OCI-LY1 (cell line): ENCODE measurements at regions not wholly inside any gene's neighbourhood (a gene's known extent, or its start where the extent isn't known, plus 50 kb on each side); places are given as distances from the start of the nearest gene placed in this dataset.

ENCODE experiments used
- H2AFZ ChIP-seq: fragments of 200-600 bp; sonication (generic), shearing (Covaris generic); 2 replicates; pipeline ENCODE4 v1.6.0; 2014; ENCODE audit warnings: antibody characterized with exemption, mild to moderate bottlenecking, low read length
- H3F3A ChIP-seq: fragments of 200-600 bp; sonication (generic), shearing (Covaris generic); 2 replicates; pipeline ENCODE4 v1.6.0; 2014; ENCODE audit warnings: mild to moderate bottlenecking, antibody characterized with exemption, low read length, moderate library complexity; ENCODE audit not compliant: insufficient read depth
- H3K27ac ChIP-seq: fragments of 200-600 bp; sonication (generic); 2 replicates; pipeline ENCODE4 v1.5.1; 2014; ENCODE audit warnings: low read length, mixed run types, mild to moderate bottlenecking, low read depth; ENCODE audit not compliant: poor library complexity, severe bottlenecking
- H3K27me3 ChIP-seq: fragments of 200-600 bp; sonication (generic); 2 replicates; pipeline ENCODE4 v1.6.0; 2014; ENCODE audit warnings: antibody characterized with exemption, mild to moderate bottlenecking, low read length, moderate library complexity; ENCODE audit not compliant: insufficient read depth
- H3K36me3 ChIP-seq: fragments of 200-600 bp; sonication (generic); 2 replicates; pipeline ENCODE4 v1.6.1; 2014; ENCODE audit warnings: mild to moderate bottlenecking, antibody characterized with exemption, low read length, moderate library complexity, mixed read lengths; ENCODE audit not compliant: insufficient read depth
- H3K4me1 ChIP-seq: fragments of 200-600 bp; sonication (generic); 2 replicates; pipeline ENCODE4 v1.5.1; 2014; ENCODE audit warnings: mild to moderate bottlenecking, low read length, moderate library complexity; ENCODE audit not compliant: insufficient read depth, severe bottlenecking
- H3K4me2 ChIP-seq: fragments of 200-600 bp; sonication (generic), shearing (Covaris generic); 2 replicates; pipeline ENCODE4 v1.6.1; 2014; ENCODE audit warnings: low read length
- H3K4me3 ChIP-seq: fragments of 200-600 bp; sonication (generic); 2 replicates; pipeline ENCODE4 v1.5.1; 2014; ENCODE audit warnings: low read length, low read depth, mild to moderate bottlenecking, mixed read lengths; ENCODE audit not compliant: poor library complexity, severe bottlenecking
- H3K79me2 ChIP-seq: fragments of 200-600 bp; shearing (Covaris generic); 2 replicates; pipeline ENCODE4 v1.6.1; 2016; ENCODE audit warnings: mixed run types, low read length, mixed read lengths; ENCODE audit not compliant: insufficient read depth
- H3K9ac ChIP-seq: fragments of 200-600 bp; sonication (generic), shearing (Covaris generic); 2 replicates; pipeline ENCODE4 v1.6.1; 2014; ENCODE audit warnings: mild to moderate bottlenecking, low read length, mixed read lengths
- H3K9me2 ChIP-seq: fragments of 200-600 bp; sonication (generic), shearing (Covaris generic); 2 replicates; pipeline ENCODE4 v1.6.1; 2014; ENCODE audit warnings: low read depth, mild to moderate bottlenecking, low read length, mixed read lengths
- H3K9me3 ChIP-seq: fragments of 200-600 bp; shearing (Covaris generic); 2 replicates; pipeline ENCODE4 v1.6.1; 2014; ENCODE audit warnings: low read length, mixed read lengths
- H4K20me1 ChIP-seq: fragments of 200-600 bp; sonication (generic), shearing (Covaris generic); 2 replicates; pipeline ENCODE4 v1.6.0; 2016; ENCODE audit warnings: mild to moderate bottlenecking, low read length; ENCODE audit not compliant: insufficient read depth
- CTCF ChIP-seq: fragments of 200-600 bp; sonication (generic), shearing (Covaris generic); IDR thresholded peaks from 2 replicates; pipeline ENCODE4 v1.5.1; 2017; ENCODE audit warnings: mild to moderate bottlenecking, antibody characterized with exemption, low read length, moderate library complexity, mixed read lengths
- EZH2 ChIP-seq: fragments of 200-600 bp; sonication (generic), shearing (Covaris generic); IDR thresholded peaks from 2 replicates; pipeline ENCODE4 v1.8.0; 2017; ENCODE audit warnings: borderline replicate concordance, mixed run types, mild to moderate bottlenecking, antibody characterized with exemption, low read length, moderate library complexity, mixed read lengths

- Histone ChIP-seq H3K4me1 (no peaks in the 10 kb centered on the region), H3K27ac (no peak overlapping the region)
- TF ChIP-seq CTCF (no peak), EZH2 (no peak)
Measured at GRCh38 chr12:11446372-11446771, 51.0 kb upstream of the PRB2 start.

GRCh38 chr12:11457996-11458645, 62.8 kb upstream of the PRB2 start:
- no peak for TF ChIP-seq EZH2
- no peak for TF ChIP-seq CTCF
- no peaks in the 10 kb centered on the region for H3K4me1 ChIP-seq
- no peak overlapping the region for H3K9ac ChIP-seq
- no peaks in the 10 kb centered on the region for H3K79me2 ChIP-seq
- no peaks in the 10 kb centered on the region for H3K9me3 ChIP-seq
- H3K27ac ChIP-seq = no peak overlapping the region
- no peaks in the 10 kb centered on the region for H3K27me3 ChIP-seq
- H3K4me2 ChIP-seq = no peak overlapping the region
- H3K36me3 ChIP-seq = no peaks in the 10 kb centered on the region
- no peaks in the 10 kb centered on the region for H3F3A ChIP-seq
- H3K4me3 ChIP-seq = no peak overlapping the region
- H3K9me2 ChIP-seq = no peaks in the 10 kb centered on the region
- H2AFZ ChIP-seq = no peak overlapping the region
- no peaks in the 10 kb centered on the region for H4K20me1 ChIP-seq

More at GRCh38 chr12:11446372-11446771, 51.0 kb upstream of the PRB2 start:
- no peak overlapping the region for H3K4me2 ChIP-seq
- H4K20me1 ChIP-seq = no peaks in the 10 kb centered on the region
- H3K4me3 ChIP-seq = no peak overlapping the region
- no peaks in the 10 kb centered on the region for H3K36me3 ChIP-seq
- no peak overlapping the region for H3K9ac ChIP-seq
- no peaks in the 10 kb centered on the region for H3K9me2 ChIP-seq
- no peak overlapping the region for H2AFZ ChIP-seq
- H3F3A ChIP-seq = no peaks in the 10 kb centered on the region
- no peaks in the 10 kb centered on the region for H3K9me3 ChIP-seq
- H3K27me3 ChIP-seq = no peaks in the 10 kb centered on the region
- H3K79me2 ChIP-seq = no peaks in the 10 kb centered on the region

GRCh38 chr12:11460343-11461023, 65.1 kb upstream of the PRB2 start:
- Histone ChIP-seq H3K9ac (no peak overlapping the region), H3K4me2 (no peak overlapping the region), H3K27me3 (no peaks in the 10 kb centered on the region), H3K4me3 (no peak overlapping the region), H3K27ac (no peak overlapping the region), H2AFZ (no peak overlapping the region), H3K36me3 (no peaks in the 10 kb centered on the region), H4K20me1 (no peaks in the 10 kb centered on the region), H3K9me3 (no peaks in the 10 kb centered on the region), H3K9me2 (no peaks in the 10 kb centered on the region), H3K4me1 (no peaks in the 10 kb centered on the region), H3K79me2 (no peaks in the 10 kb centered on the region), H3F3A (no peaks in the 10 kb centered on the region)
- TF ChIP-seq CTCF = no peak
- TF ChIP-seq EZH2 = no peak
